ENCODE measurements at regions not wholly inside any gene's neighbourhood (a gene's known extent, or its start where the extent isn't known, plus 50 kb on each side); places are given as distances from the start of the nearest gene placed in this dataset.

GRCh38 chr6:94045099-94045829 lies 625.9 kb upstream of the EPHA7 start:
- Histone ChIP-seq H2AFZ (ENCODE audit: low read depth) (no peak overlapping the region), H4K20me1 (ENCODE audit: insufficient read depth) (no peaks in the 10 kb centered on the region), H3K4me3 (ENCODE audit: low read depth in 2 of 2, low read length in 1 of 2) (no peak overlapping the region), H3K9ac (no peak overlapping the region), H3F3A (replicated peaks; ENCODE audit: insufficient read depth) (no peaks in the 10 kb centered on the region), H3K9me2 (no peaks in the 10 kb centered on the region), H3K4me2 (no peak overlapping the region), H3K9me3 (no peaks in the 10 kb centered on the region; the same call in 1 of the 2 replicates), H3K79me2 (ENCODE audit: insufficient read depth) (no peaks in the 10 kb centered on the region), H3K27ac (ENCODE audit: low read depth in 2 of 2, low read length in 1 of 2) (no peak overlapping the region), H3K4me1 (ENCODE audit: control insufficient read depth in 1 of 2, insufficient read depth in 2 of 2, low read depth in 1 of 2, low read length in 1 of 2) (no peaks in the 10 kb centered on the region), H3K36me3 (replicated peaks in 1 of 2; ENCODE audit: control insufficient read depth in 1 of 2, insufficient read depth in 2 of 2, low read length in 1 of 2) (no peaks in the 10 kb centered on the region), H3K27me3 (ENCODE audit: insufficient read depth) (no peaks in the 10 kb centered on the region)
- WGBS (ENCODE audit: low lambda C conversion rate) = 19% methylated on average over 12 of the region's 12 CpGs
- ChIA-PET POLR2A (no interaction called here), CTCF (no interaction called here)
- TF ChIP-seq JUND (IDR thresholded peaks at IDR 0.05) = no peak
- TF ChIP-seq RAD21 (IDR thresholded peaks at IDR 0.05; ENCODE audit: low read length) = no peak
- TF ChIP-seq TCF12 (IDR thresholded peaks at IDR 0.05) = no peak
- no peak for TF ChIP-seq PBX3 (IDR thresholded peaks at IDR 0.05)
- TF ChIP-seq SIN3A (IDR thresholded peaks at IDR 0.05; ENCODE audit: borderline replicate concordance, low read depth, low read length) = no peak
- TF ChIP-seq MXI1 (IDR thresholded peaks at IDR 0.05; ENCODE audit: low read depth, low read length) = no peak
- no peak for DNase-seq

- no peaks in the 10 kb centered on the region for H3F3A ChIP-seq (replicated peaks; ENCODE audit: insufficient read depth)
- 3% methylated on average over 3 of the region's 3 CpGs for WGBS (ENCODE audit: low lambda C conversion rate)
- no peak overlapping the region for H3K27ac ChIP-seq (ENCODE audit: low read depth in 2 of 2, low read length in 1 of 2)
- no peak for TF ChIP-seq FOSL2 (IDR thresholded peaks at IDR 0.05; ENCODE audit: borderline replicate concordance, low read depth)
- no peak overlapping the region for H3K4me2 ChIP-seq
- POLR2A ChIA-PET = no interaction called here
- H3K9me3 ChIP-seq = no peaks in the 10 kb centered on the region
- H3K4me1 ChIP-seq (ENCODE audit: control insufficient read depth in 1 of 2, insufficient read depth in 2 of 2, low read depth in 1 of 2, low read length in 1 of 2) = no peaks in the 10 kb centered on the region
- no peaks in the 10 kb centered on the region for H4K20me1 ChIP-seq (ENCODE audit: insufficient read depth)
- no peak overlapping the region for H3K9ac ChIP-seq
- H2AFZ ChIP-seq (ENCODE audit: low read depth) = no peak overlapping the region
- CTCF ChIA-PET = no interaction called here
- H3K4me3 ChIP-seq (ENCODE audit: low read depth in 2 of 2, low read length in 1 of 2) = no peak overlapping the region
- no peaks in the 10 kb centered on the region for H3K9me2 ChIP-seq
- H3K36me3 ChIP-seq (replicated peaks in 1 of 2; ENCODE audit: control insufficient read depth in 1 of 2, insufficient read depth in 2 of 2, low read length in 1 of 2) = no peaks in the 10 kb centered on the region
- H3K27me3 ChIP-seq (ENCODE audit: insufficient read depth) = no peaks in the 10 kb centered on the region
- DNase-seq = no peak
- no peaks in the 10 kb centered on the region for H3K79me2 ChIP-seq (ENCODE audit: insufficient read depth)
Measured at GRCh38 chr6:94041945-94042709, 622.8 kb upstream of the EPHA7 start.

GRCh38 chr6:94036024-94036423 lies 616.7 kb upstream of the EPHA7 start:
- Histone ChIP-seq H3K79me2 (ENCODE audit: insufficient read depth) (no peaks in the 10 kb centered on the region), H3K9ac (no peak overlapping the region), H3K27me3 (ENCODE audit: insufficient read depth) (no peaks in the 10 kb centered on the region), H3K9me3 (no peaks in the 10 kb centered on the region), H3K4me3 (ENCODE audit: low read depth in 2 of 2, low read length in 1 of 2) (no peak overlapping the region), H4K20me1 (ENCODE audit: insufficient read depth) (no peaks in the 10 kb centered on the region), H2AFZ (ENCODE audit: low read depth) (no peak overlapping the region), H3K36me3 (replicated peaks in 1 of 2; ENCODE audit: control insufficient read depth in 1 of 2, insufficient read depth in 2 of 2, low read length in 1 of 2) (no peaks in the 10 kb centered on the region), H3F3A (replicated peaks; ENCODE audit: insufficient read depth) (no peaks in the 10 kb centered on the region), H3K4me2 (no peak overlapping the region), H3K27ac (ENCODE audit: low read depth in 2 of 2, low read length in 1 of 2) (no peak overlapping the region), H3K4me1 (ENCODE audit: control insufficient read depth in 1 of 2, insufficient read depth in 2 of 2, low read depth in 1 of 2, low read length in 1 of 2) (no peaks in the 10 kb centered on the region), H3K9me2 (no peaks in the 10 kb centered on the region)
- POLR2A ChIA-PET = no interaction called here
- TF ChIP-seq CTCF (IDR thresholded peaks at IDR 0.05) (no peak), RAD21 (IDR thresholded peaks at IDR 0.05; ENCODE audit: low read length) (no peak), USF2 (IDR thresholded peaks at IDR 0.05; ENCODE audit: borderline replicate concordance, low read depth, low read length) (no peak), MXI1 (IDR thresholded peaks at IDR 0.05; ENCODE audit: low read depth, low read length) (no peak)
- CTCF ChIA-PET = no interaction called here
- WGBS (ENCODE audit: low lambda C conversion rate) = 23% methylated on average over 3 of the region's 3 CpGs
- DNase-seq = no peak

Data from SK-N-SH (cell line).